CD14-positive monocyte (primary cell): ENCODE measurements at regions not wholly inside any gene's neighbourhood (a gene's known extent, or its start where the extent isn't known, plus 50 kb on each side); places are given as distances from the start of the nearest gene placed in this dataset.

Experiments used
- DNase-seq, 3 donors: peaks; one replicate each; pipeline ENCODE4 v3.0.0-alpha.2; 2011 to 2022
- H2AFZ ChIP-seq: 2 replicates; pipeline ENCODE4 v1.6.0; 2012; ENCODE audit warnings: mild to moderate bottlenecking, low read depth, low read length, inconsistent platforms; ENCODE audit not compliant: insufficient read depth, poor library complexity, severe bottlenecking
- H3K27ac ChIP-seq, 2 donors: 1 replicate in 1 of 2; 2 replicates in 1 of 2; pipeline ENCODE4 v1.5.1; 2012 to 2013; ENCODE audit warnings: low read length in 2 of 2, control low read depth in 1 of 2, inconsistent platforms in 1 of 2, low read depth in 1 of 2, mild to moderate bottlenecking in 1 of 2
- H3K27me3 ChIP-seq, 2 donors: one replicate each; pipeline versions ENCODE4 v1.6.0 to v1.6.1; 2011 to 2013; ENCODE audit warnings: low read length in 2 of 2; ENCODE audit not compliant: control insufficient read depth in 2 of 2, insufficient read depth in 2 of 2
- H3K36me3 ChIP-seq, 2 donors: replicated peaks in 1 of 2; 1 replicate in 1 of 2; 2 replicates in 1 of 2; pipeline versions ENCODE4 v1.5.1 to v1.6.1; 2012 to 2013; ENCODE audit warnings: low read length in 2 of 2, control low read depth in 1 of 2, inconsistent platforms in 1 of 2, mild to moderate bottlenecking in 1 of 2; ENCODE audit not compliant: insufficient read depth in 2 of 2, control insufficient read depth in 1 of 2
- H3K4me1 ChIP-seq, 2 donors: 1 replicate in 1 of 2; 2 replicates in 1 of 2; pipeline versions ENCODE4 v1.5.1 to v1.6.1; 2012 to 2013; ENCODE audit warnings: low read length in 2 of 2, control low read depth in 1 of 2, inconsistent platforms in 1 of 2, mild to moderate bottlenecking in 1 of 2, moderate library complexity in 1 of 2; ENCODE audit not compliant: insufficient read depth in 2 of 2, control insufficient read depth in 1 of 2
- H3K4me2 ChIP-seq: replicated peaks from 2 replicates; pipeline ENCODE3; 2012; ENCODE audit warnings: low read length, moderate library complexity, mild to moderate bottlenecking; ENCODE audit not compliant: poor library complexity, severe bottlenecking; ENCODE audit errors: extremely low read depth
- H3K4me3 ChIP-seq, 3 experiments: fragments of 200-600 bp in 1 of 3; sonication (generic) in 1 of 3; replicated peaks in 1 of 3; 1 replicate in 2 of 3; 2 replicates in 1 of 3; pipeline ENCODE4 v1.5.1; 2011 to 2013; ENCODE audit warnings: low read length in 3 of 3, mild to moderate bottlenecking in 3 of 3, control low read depth in 2 of 3, low read depth in 2 of 3, inconsistent platforms in 1 of 3, moderate library complexity in 1 of 3
- H3K79me2 ChIP-seq: 2 replicates; pipeline ENCODE4 v1.6.0; 2012; ENCODE audit warnings: mild to moderate bottlenecking, control low read depth, inconsistent platforms, low read length, moderate library complexity; ENCODE audit not compliant: insufficient read depth
- H3K9ac ChIP-seq: 2 replicates; pipeline ENCODE4 v1.6.0; 2017; ENCODE audit warnings: low read length, mild to moderate bottlenecking; ENCODE audit not compliant: insufficient read depth, poor library complexity, severe bottlenecking
- H3K9me3 ChIP-seq, 2 donors: replicated peaks in 1 of 2; 1 replicate in 1 of 2; 2 replicates in 1 of 2; pipeline versions ENCODE4 v1.5.1 to v1.6.1; 2012 to 2013; ENCODE audit warnings: low read length in 2 of 2, control low read depth in 1 of 2; ENCODE audit not compliant: control insufficient read depth in 1 of 2, insufficient read depth in 1 of 2
- H4K20me1 ChIP-seq: 2 replicates; pipeline ENCODE4 v1.6.0; 2012; ENCODE audit warnings: mild to moderate bottlenecking, low read length, control low read depth, moderate library complexity; ENCODE audit not compliant: insufficient read depth
- H3K27ac Mint-ChIP-seq, 7 donors: one replicate each; pipeline ENCODE4 v1.8.0; 2020; ENCODE audit warnings: mild to moderate bottlenecking in 7 of 7, mixed read lengths in 7 of 7, moderate library complexity in 6 of 7, inconsistent platforms in 2 of 7
- H3K27me3 Mint-ChIP-seq, 3 donors: one replicate each; pipeline ENCODE4 v1.8.0; 2021 to 2022; ENCODE audit warnings: low read depth in 3 of 3, mild to moderate bottlenecking in 3 of 3, mixed read lengths in 3 of 3, moderate library complexity in 3 of 3, inconsistent platforms in 1 of 3
- H3K36me3 Mint-ChIP-seq, 2 donors: one replicate each; pipeline ENCODE4 v1.8.0; 2020; ENCODE audit warnings: mixed read lengths in 2 of 2, inconsistent platforms in 1 of 2, mild to moderate bottlenecking in 1 of 2
- H3K4me1 Mint-ChIP-seq: one replicate; pipeline ENCODE4 v1.8.0; 2020; ENCODE audit warnings: mild to moderate bottlenecking, mixed read lengths
- H3K4me3 Mint-ChIP-seq, 2 donors: one replicate each; pipeline ENCODE4 v1.8.0; 2020; ENCODE audit warnings: mild to moderate bottlenecking in 2 of 2, mixed read lengths in 2 of 2, moderate library complexity in 1 of 2
- H3K9me3 Mint-ChIP-seq, 7 donors: one replicate each; pipeline ENCODE4 v1.8.0; 2020 to 2022; ENCODE audit warnings: mixed read lengths in 7 of 7, mild to moderate bottlenecking in 6 of 7, moderate library complexity in 6 of 7, inconsistent platforms in 2 of 7
- WGBS: methylation state at CpG from one replicate; pipeline ENCODE4 v1.1.5; 2013; ENCODE audit warnings: missing lambda C conversion rate; ENCODE audit not compliant: insufficient coverage; 5-methylcytosine and 5-hydroxymethylcytosine counted together
- intact Hi-C, 2 donors: fragments of 100-400 bp; cut with micrococcal nuclease; formaldehyde crosslinking; loops; one replicate each; pipeline versions ENCODE4 v1.15.0 to v1.15.1; 2023
- TF ChIP-seq, protein P1 (sequence below): fragments of 200-600 bp; IDR thresholded peaks from one replicate; pipeline ENCODE4 v1.8.0; 2022; ENCODE audit warnings: antibody characterized with exemption, mild to moderate bottlenecking

DNA sequence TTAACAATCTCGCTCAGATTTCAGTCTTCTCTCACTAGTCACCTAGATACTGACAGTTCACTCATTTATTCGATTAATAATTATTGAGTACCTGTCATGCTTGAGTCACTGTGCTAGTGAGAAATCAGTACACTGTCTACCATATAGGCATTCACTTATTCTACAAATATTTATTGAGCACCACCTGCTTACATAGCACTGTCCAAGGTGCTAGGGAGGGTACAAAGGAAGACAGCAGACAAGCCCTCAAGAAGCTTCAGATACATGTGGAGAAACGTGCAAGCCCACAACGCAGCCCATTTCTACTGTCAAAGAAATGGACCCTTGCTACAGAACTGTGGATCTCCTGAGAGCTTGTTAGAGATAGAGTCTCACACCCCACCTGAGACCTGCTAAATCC, 85.1 kb upstream of the SNAP25 start:
- no peaks in the 10 kb centered on the region for H4K20me1 ChIP-seq
- H3K36me3 ChIP-seq, result no peaks in the 10 kb centered on the region
- H3K27ac Mint-ChIP-seq, result no peak overlapping the region
- TF ChIP-seq, protein P1, sequence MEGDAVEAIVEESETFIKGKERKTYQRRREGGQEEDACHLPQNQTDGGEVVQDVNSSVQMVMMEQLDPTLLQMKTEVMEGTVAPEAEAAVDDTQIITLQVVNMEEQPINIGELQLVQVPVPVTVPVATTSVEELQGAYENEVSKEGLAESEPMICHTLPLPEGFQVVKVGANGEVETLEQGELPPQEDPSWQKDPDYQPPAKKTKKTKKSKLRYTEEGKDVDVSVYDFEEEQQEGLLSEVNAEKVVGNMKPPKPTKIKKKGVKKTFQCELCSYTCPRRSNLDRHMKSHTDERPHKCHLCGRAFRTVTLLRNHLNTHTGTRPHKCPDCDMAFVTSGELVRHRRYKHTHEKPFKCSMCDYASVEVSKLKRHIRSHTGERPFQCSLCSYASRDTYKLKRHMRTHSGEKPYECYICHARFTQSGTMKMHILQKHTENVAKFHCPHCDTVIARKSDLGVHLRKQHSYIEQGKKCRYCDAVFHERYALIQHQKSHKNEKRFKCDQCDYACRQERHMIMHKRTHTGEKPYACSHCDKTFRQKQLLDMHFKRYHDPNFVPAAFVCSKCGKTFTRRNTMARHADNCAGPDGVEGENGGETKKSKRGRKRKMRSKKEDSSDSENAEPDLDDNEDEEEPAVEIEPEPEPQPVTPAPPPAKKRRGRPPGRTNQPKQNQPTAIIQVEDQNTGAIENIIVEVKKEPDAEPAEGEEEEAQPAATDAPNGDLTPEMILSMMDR, result no peak
- H3K9ac ChIP-seq, result no peak overlapping the region
- no peak overlapping the region for H2AFZ ChIP-seq
- H3K4me3 ChIP-seq, result no peak overlapping the region
- intact Hi-C loops, result no loop called here
- no peak overlapping the region for H3K4me3 Mint-ChIP-seq
- peaks cover 0 to 5% (median 1%) of the 10 kb centered on the region in 7 donors for H3K9me3 Mint-ChIP-seq
- no peaks in the 10 kb centered on the region for H3K4me1 ChIP-seq
- no peak overlapping the region for H3K4me2 ChIP-seq
- H3K27me3 ChIP-seq, result no peaks in the 10 kb centered on the region
- no peaks in the 10 kb centered on the region for H3K9me3 ChIP-seq
- WGBS, result no CpG with 5 or more reads among the region's 4 CpGs
- H3K79me2 ChIP-seq, result no peaks in the 10 kb centered on the region
- no peaks in the 10 kb centered on the region for H3K36me3 Mint-ChIP-seq
- H3K27me3 Mint-ChIP-seq, result peaks cover 0 to 1% (median 0%) of the 10 kb centered on the region in 3 donors
- H3K27ac ChIP-seq, result no peak overlapping the region
- H3K4me1 Mint-ChIP-seq, result no peaks in the 10 kb centered on the region
- DNase-seq, result no peak

DNA sequence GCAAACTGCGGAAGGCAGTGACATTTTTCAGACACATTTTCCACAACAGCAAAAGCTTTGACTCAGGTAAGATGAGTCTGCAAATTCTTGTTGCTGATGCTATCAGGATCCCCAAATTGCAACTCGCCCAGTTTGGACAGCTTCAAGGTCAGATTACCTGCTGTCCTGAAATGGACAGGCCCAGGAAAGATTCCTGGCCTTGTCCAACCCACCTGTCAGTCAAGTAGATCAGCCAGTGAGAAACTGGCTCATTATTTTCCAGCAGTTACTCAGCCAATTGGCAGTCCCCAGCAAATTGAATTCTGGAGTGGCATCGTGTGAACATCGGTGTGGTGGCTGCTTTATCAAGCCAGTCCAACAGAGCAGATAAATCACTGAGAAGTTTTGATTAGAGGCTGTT, 84.5 kb upstream of the SNAP25 start:
- Histone ChIP-seq H3K79me2 (no peaks in the 10 kb centered on the region), H3K4me1 (no peaks in the 10 kb centered on the region), H3K27me3 (no peaks in the 10 kb centered on the region), H3K27ac (no peak overlapping the region), H3K36me3 (no peaks in the 10 kb centered on the region), H3K9ac (no peak overlapping the region), H4K20me1 (no peaks in the 10 kb centered on the region), H3K9me3 (no peaks in the 10 kb centered on the region), H3K4me3 (no peak overlapping the region), H3K4me2 (no peak overlapping the region), H2AFZ (no peak overlapping the region)
- H3K4me3 Mint-ChIP-seq, result no peak overlapping the region
- DNase-seq, result no peak
- peaks cover 0 to 1% (median 0%) of the 10 kb centered on the region in 3 donors for H3K27me3 Mint-ChIP-seq
- WGBS, result 97% methylated on average over 4 of the region's 4 CpGs
- no peaks in the 10 kb centered on the region for H3K4me1 Mint-ChIP-seq
- H3K36me3 Mint-ChIP-seq, result no peaks in the 10 kb centered on the region
- intact Hi-C loops, result no loop called here
- peaks cover 0 to 4% (median under 1%) of the 10 kb centered on the region in 7 donors for H3K9me3 Mint-ChIP-seq
- TF ChIP-seq, protein P1, result no peak
- no peak overlapping the region for H3K27ac Mint-ChIP-seq
